H1 (cell line): ENCODE measurements at regions not wholly inside any gene's neighbourhood (a gene's known extent, or its start where the extent isn't known, plus 50 kb on each side); places are given as distances from the start of the nearest gene placed in this dataset.

Source experiments
- CHD2 ChIP-seq: IDR thresholded peaks from 2 replicates; pipeline ENCODE4 v1.6.1; 2012; ENCODE audit warnings: low read length, improper control_type of control experiment
- GABPA ChIP-seq: IDR thresholded peaks from 2 replicates; pipeline ENCODE4 v1.6.1; 2011; ENCODE audit warnings: mild to moderate bottlenecking, low read length, moderate library complexity, borderline replicate concordance; ENCODE audit not compliant: insufficient read depth
- MAFK ChIP-seq: IDR thresholded peaks from 2 replicates; pipeline ENCODE4 v1.6.1; 2012; ENCODE audit warnings: low read depth, mild to moderate bottlenecking, improper control_type of control experiment, low read length
- POLR2A ChIP-seq, 2 experiments: IDR thresholded peaks; 1 replicate in 1 of 2; 2 replicates in 1 of 2; pipeline ENCODE4 v1.6.1; 2011; ENCODE audit warnings: low read depth in 2 of 2, low read length in 2 of 2, mild to moderate bottlenecking in 2 of 2; ENCODE audit errors: control extremely low read depth in 1 of 2
- TF ChIP-seq, protein P1 (sequence below), 3 experiments: IDR thresholded peaks; 1 replicate in 2 of 3; 2 replicates in 1 of 3; pipeline versions ENCODE4 v1.5.1 to v1.6.1; 2011; ENCODE audit warnings: low read length in 3 of 3, mild to moderate bottlenecking in 3 of 3, inconsistent platforms in 2 of 3, low read depth in 1 of 3, moderate library complexity in 1 of 3; ENCODE audit not compliant: insufficient read depth in 1 of 3; ENCODE audit errors: control extremely low read depth in 1 of 3
- TF ChIP-seq, protein P2 (sequence below): IDR thresholded peaks from 2 replicates; pipeline ENCODE4 v1.6.1; 2012; ENCODE audit warnings: low read length, inconsistent platforms

GRCh38 chr6:86256615-86257187, 614.0 kb upstream of the SYNCRIP start:
- TF ChIP-seq, protein P1, sequence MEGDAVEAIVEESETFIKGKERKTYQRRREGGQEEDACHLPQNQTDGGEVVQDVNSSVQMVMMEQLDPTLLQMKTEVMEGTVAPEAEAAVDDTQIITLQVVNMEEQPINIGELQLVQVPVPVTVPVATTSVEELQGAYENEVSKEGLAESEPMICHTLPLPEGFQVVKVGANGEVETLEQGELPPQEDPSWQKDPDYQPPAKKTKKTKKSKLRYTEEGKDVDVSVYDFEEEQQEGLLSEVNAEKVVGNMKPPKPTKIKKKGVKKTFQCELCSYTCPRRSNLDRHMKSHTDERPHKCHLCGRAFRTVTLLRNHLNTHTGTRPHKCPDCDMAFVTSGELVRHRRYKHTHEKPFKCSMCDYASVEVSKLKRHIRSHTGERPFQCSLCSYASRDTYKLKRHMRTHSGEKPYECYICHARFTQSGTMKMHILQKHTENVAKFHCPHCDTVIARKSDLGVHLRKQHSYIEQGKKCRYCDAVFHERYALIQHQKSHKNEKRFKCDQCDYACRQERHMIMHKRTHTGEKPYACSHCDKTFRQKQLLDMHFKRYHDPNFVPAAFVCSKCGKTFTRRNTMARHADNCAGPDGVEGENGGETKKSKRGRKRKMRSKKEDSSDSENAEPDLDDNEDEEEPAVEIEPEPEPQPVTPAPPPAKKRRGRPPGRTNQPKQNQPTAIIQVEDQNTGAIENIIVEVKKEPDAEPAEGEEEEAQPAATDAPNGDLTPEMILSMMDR (IDR thresholded peaks at IDR 0.05; ENCODE audit: control extremely low read depth in 1 of 3, insufficient read depth in 1 of 3, low read depth in 1 of 3, low read length in 3 of 3): no peak
- TF ChIP-seq GABPA (no peak), CHD2 (no peak), MAFK (no peak), POLR2A (IDR thresholded peaks at IDR 0.05; ENCODE audit: control extremely low read depth in 1 of 2, low read depth in 2 of 2, low read length in 2 of 2) (no peak)
- TF ChIP-seq, protein P2, sequence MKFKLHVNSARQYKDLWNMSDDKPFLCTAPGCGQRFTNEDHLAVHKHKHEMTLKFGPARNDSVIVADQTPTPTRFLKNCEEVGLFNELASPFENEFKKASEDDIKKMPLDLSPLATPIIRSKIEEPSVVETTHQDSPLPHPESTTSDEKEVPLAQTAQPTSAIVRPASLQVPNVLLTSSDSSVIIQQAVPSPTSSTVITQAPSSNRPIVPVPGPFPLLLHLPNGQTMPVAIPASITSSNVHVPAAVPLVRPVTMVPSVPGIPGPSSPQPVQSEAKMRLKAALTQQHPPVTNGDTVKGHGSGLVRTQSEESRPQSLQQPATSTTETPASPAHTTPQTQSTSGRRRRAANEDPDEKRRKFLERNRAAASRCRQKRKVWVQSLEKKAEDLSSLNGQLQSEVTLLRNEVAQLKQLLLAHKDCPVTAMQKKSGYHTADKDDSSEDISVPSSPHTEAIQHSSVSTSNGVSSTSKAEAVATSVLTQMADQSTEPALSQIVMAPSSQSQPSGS: no peak
